Pulmonary artery endothelial cell (primary cell): ENCODE measurements at regions not wholly inside any gene's neighbourhood (a gene's known extent, or its start where the extent isn't known, plus 50 kb on each side); places are given as distances from the start of the nearest gene placed in this dataset.
"Not testable (repeated sequence)": the region's sequence is repeated elsewhere in the genome, so short reads cannot be mapped to it uniquely, and the experiment has no call there.

Experiments used
- DNase-seq: peaks from one replicate; pipeline ENCODE4 v3.0.0-alpha.2; 2011; ENCODE audit warnings: low read depth, low spot score

GRCh38 chr18:71252351-71252865 lies 963.6 kb downstream of the SOCS6 start:
- DNase-seq: no peak

GRCh38 chr18:71250191-71250590 lies 961.3 kb downstream of the SOCS6 start:
- DNase-seq: no peak

GRCh38 chr18:71249791-71250190 lies 960.9 kb downstream of the SOCS6 start:
- no peak for DNase-seq

GRCh38 chr18:71242981-71243380 lies 954.1 kb downstream of the SOCS6 start:
- no peak for DNase-seq

- DNase-seq: no peak
Observed at GRCh38 chr18:71238974-71239624, 950.3 kb downstream of the SOCS6 start.

GRCh38 chr18:71237641-71238040 lies 948.8 kb downstream of the SOCS6 start:
- DNase-seq: no peak

- no peak for DNase-seq
Observed at GRCh38 chr18:71233177-71233576, 944.3 kb downstream of the SOCS6 start.

- no peak for DNase-seq
Observed at GRCh38 chr18:71223486-71223885, 934.6 kb downstream of the SOCS6 start.

GRCh38 chr18:71221405-71221804 lies 932.6 kb downstream of the SOCS6 start:
- no peak for DNase-seq

GRCh38 chr18:71212739-71213138 lies 923.9 kb downstream of the SOCS6 start:
- not testable (repeated sequence) for DNase-seq

GRCh38 chr18:71212222-71212621 lies 923.4 kb downstream of the SOCS6 start:
- no peak for DNase-seq

GRCh38 chr18:71209944-71210343 lies 921.1 kb downstream of the SOCS6 start:
- DNase-seq: peak; percentile 35

- no peak for DNase-seq
Observed at GRCh38 chr18:71194438-71194837, 905.6 kb downstream of the SOCS6 start.

- DNase-seq: no peak
Observed at GRCh38 chr18:71189581-71189980, 900.7 kb downstream of the SOCS6 start.

- no peak for DNase-seq
Observed at GRCh38 chr18:71168557-71169145, 879.8 kb downstream of the SOCS6 start.

- DNase-seq: no peak
Observed at GRCh38 chr18:71136487-71136886, 847.6 kb downstream of the SOCS6 start.

- DNase-seq: no peak
Observed at GRCh38 chr18:71134122-71134521, 845.3 kb downstream of the SOCS6 start.

- DNase-seq: no peak
Observed at GRCh38 chr18:71131918-71132317, 843.1 kb downstream of the SOCS6 start.

GRCh38 chr18:71130351-71130750 lies 841.5 kb downstream of the SOCS6 start:
- DNase-seq: no peak

GRCh38 chr18:71125581-71125980 lies 836.7 kb downstream of the SOCS6 start:
- no peak for DNase-seq

- DNase-seq: peak; percentile 36
Observed at GRCh38 chr18:71116535-71116934, 827.7 kb downstream of the SOCS6 start.

GRCh38 chr18:71115261-71115660 lies 826.4 kb downstream of the SOCS6 start:
- DNase-seq: peak; percentile 22

- DNase-seq: no peak
Observed at GRCh38 chr18:71114550-71115210, 825.8 kb downstream of the SOCS6 start.
